Adrenal gland (tissue), 5 donors: ENCODE measurements at regions not wholly inside any gene's neighbourhood (a gene's known extent, or its start where the extent isn't known, plus 50 kb on each side); places are given as distances from the start of the nearest gene placed in this dataset.

Experiments
- POLR2A ChIP-seq, 2 donors: fragments of 450-650 bp; IDR thresholded peaks; one replicate each; pipeline ENCODE4 v1.6.1; 2017; ENCODE audit warnings: antibody characterized with exemption in 2 of 2, mild to moderate bottlenecking in 2 of 2, moderate library complexity in 1 of 2
- TF ChIP-seq, protein P1 (sequence below), 6 experiments: fragments of 450-650 bp in 4 of 6; fragments of 200-600 bp in 2 of 6; sonication (generic) in 1 of 6; IDR thresholded peaks; 1 replicate in 5 of 6; 2 replicates in 1 of 6; pipeline versions ENCODE4 v1.5.1 to v1.8.0; 2016 to 2021; ENCODE audit warnings: antibody characterized with exemption in 6 of 6, mild to moderate bottlenecking in 2 of 6, moderate library complexity in 1 of 6
- donor health status: DM: no; HTN: no; CAD: no.

DNA sequence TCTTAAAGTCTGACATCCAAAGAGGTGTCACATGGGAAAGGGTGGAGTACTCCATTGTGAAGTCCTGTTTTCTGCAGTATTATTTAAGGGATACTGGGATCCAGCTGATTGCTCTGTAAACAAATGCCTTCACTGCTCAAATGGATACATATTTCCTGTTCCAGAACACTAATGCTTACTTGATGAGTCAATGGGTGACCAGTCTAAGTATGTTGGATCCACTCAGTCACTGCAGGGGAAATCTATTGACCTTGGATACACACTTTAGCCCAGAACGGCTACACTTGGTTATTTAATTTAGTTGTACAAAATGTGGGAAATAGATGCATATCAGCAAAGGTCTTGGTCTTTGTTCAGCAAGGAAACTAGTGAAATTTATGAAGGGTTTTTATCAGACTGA, 261.4 kb downstream of the MAP2K4 start:
- TF ChIP-seq, protein P1, sequence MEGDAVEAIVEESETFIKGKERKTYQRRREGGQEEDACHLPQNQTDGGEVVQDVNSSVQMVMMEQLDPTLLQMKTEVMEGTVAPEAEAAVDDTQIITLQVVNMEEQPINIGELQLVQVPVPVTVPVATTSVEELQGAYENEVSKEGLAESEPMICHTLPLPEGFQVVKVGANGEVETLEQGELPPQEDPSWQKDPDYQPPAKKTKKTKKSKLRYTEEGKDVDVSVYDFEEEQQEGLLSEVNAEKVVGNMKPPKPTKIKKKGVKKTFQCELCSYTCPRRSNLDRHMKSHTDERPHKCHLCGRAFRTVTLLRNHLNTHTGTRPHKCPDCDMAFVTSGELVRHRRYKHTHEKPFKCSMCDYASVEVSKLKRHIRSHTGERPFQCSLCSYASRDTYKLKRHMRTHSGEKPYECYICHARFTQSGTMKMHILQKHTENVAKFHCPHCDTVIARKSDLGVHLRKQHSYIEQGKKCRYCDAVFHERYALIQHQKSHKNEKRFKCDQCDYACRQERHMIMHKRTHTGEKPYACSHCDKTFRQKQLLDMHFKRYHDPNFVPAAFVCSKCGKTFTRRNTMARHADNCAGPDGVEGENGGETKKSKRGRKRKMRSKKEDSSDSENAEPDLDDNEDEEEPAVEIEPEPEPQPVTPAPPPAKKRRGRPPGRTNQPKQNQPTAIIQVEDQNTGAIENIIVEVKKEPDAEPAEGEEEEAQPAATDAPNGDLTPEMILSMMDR (IDR thresholded peaks at IDR 0.05), result no peak
- no peak for TF ChIP-seq POLR2A (IDR thresholded peaks at IDR 0.05)
